ENCODE measurements at regions not wholly inside any gene's neighbourhood (a gene's known extent, or its start where the extent isn't known, plus 50 kb on each side); places are given as distances from the start of the nearest gene placed in this dataset.

DNA sequence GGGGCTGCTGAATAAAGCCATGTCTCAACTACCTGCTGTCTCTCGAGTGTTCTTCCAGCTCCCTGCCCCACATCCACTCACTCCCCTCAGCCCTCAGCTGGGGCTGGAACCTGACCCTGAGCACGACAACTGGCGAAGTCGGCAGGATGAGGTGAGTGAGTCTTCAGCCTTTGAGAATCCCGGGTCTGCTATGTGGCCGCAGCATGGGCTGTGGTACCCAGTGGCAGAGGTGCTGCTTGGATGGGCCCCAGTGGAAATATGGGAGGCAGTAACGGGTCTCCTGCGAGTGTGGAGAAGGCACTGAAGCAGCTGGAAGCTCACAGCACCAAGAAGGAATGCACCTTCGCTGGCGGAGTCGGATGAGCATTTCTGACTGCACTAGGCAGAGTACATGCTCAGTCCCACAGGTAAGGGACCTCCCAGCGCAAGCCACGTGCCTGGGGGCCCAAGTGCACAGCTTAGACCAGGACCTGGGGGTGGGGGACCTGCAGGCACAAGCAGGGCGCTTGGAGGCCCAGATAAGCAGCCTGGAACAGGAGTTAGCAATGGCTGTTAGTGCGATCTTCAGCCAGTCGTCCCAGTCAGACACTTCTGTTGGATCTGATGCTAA lies 95.5 kb upstream of the TMPO start:
- BruUV-seq (replicated peaks), result no TSS peak
- ATAC-seq, result no peak
- WGBS (ENCODE audit: insufficient coverage, insufficient replicate concordance, low lambda C conversion rate, missing lambda C conversion rate), result 46% methylated on average over 16 of the region's 16 CpGs
- ChIA-PET CTCF (interaction anchor here (0.6 kb wide), 1 partner anchor 458 kb away, joined by 4 read pairs; no protein-coding TSS in a partner anchor), RAD21 (ENCODE audit: unreplicated experiment) (no interaction called here), SMC1A (ENCODE audit: uncharacterized antibody, unreplicated experiment) (interaction anchor here (1.3 kb wide), 1 partner anchor 232 kb away, joined by 3 read pairs; no protein-coding TSS in a partner anchor), POLR2A (no interaction called here)
- H4K20me1 ChIP-seq (ENCODE audit: control insufficient read depth, insufficient read depth), result no peaks in the 10 kb centered on the region
- H3K36me3 ChIP-seq (ENCODE audit: control insufficient read depth in 2 of 2, insufficient read depth in 2 of 2, low read length in 1 of 2), result no peaks in the 10 kb centered on the region
- no peak overlapping the region for H3K27ac ChIP-seq (ENCODE audit: control insufficient read depth, insufficient read depth)
- H3K9ac ChIP-seq (ENCODE audit: control insufficient read depth, insufficient read depth, low read length), result no peak overlapping the region
- H3K79me2 ChIP-seq (ENCODE audit: control insufficient read depth, insufficient read depth, low read length), result no peaks in the 10 kb centered on the region
- no peak for FAIRE-seq
- H3K27me3 ChIP-seq (replicated peaks in 1 of 2; ENCODE audit: control insufficient read depth in 2 of 2, insufficient read depth in 2 of 2, low read length in 1 of 2), result no peaks in the 10 kb centered on the region
- in situ Hi-C loops (cut with MboI) (no loop called here), intact Hi-C loops (cut with micrococcal nuclease; ENCODE audit: unreplicated experiment) (loop anchor here (10.0 kb wide), 1 partner anchor 575 kb away; no protein-coding TSS in a partner anchor)
- H3K9me3 ChIP-seq (replicated peaks; ENCODE audit: control insufficient read depth, insufficient read depth, low read length), result no peaks in the 10 kb centered on the region
- H2AFZ ChIP-seq (ENCODE audit: control insufficient read depth, low read depth, low read length), result no peak overlapping the region
- TF ChIP-seq BCL11A (IDR thresholded peaks at IDR 0.05; ENCODE audit: low read depth, low read length) (no peak), YY1 (IDR thresholded peaks at IDR 0.05; ENCODE audit: low read depth, low read length) (no peak), MLLT1 (IDR thresholded peaks at IDR 0.05) (no peak), TCF3 (IDR thresholded peaks at IDR 0.05; ENCODE audit: borderline replicate concordance, insufficient read depth, low read depth, low read length) (no peak), NBN (IDR thresholded peaks at IDR 0.05) (no peak), CEBPB (IDR thresholded peaks at IDR 0.05; ENCODE audit: borderline replicate concordance in 1 of 2, low read depth in 2 of 2, low read length in 2 of 2) (no peak), RB1 (IDR thresholded peaks at IDR 0.05; ENCODE audit: borderline replicate concordance) (no peak), POLR2AphosphoS5 (IDR thresholded peaks at IDR 0.05; ENCODE audit: low read length) (no peak), ATF2 (IDR thresholded peaks at IDR 0.05; ENCODE audit: low read length) (no peak), ETV6 (conservative IDR thresholded peaks at IDR 0.05 in 1 of 2, IDR thresholded peaks at IDR 0.05 in 1 of 2; ENCODE audit: borderline replicate concordance in 1 of 2, low read depth in 1 of 2) (no peak), ZNF217 (IDR thresholded peaks at IDR 0.05) (no peak), NFIC (IDR thresholded peaks at IDR 0.05; ENCODE audit: low read depth, low read length) (no peak), ZNF24 (IDR thresholded peaks at IDR 0.05) (no peak), SMAD5 (IDR thresholded peaks at IDR 0.05; ENCODE audit: low read depth) (no peak)
- TF ChIP-seq, protein P1, sequence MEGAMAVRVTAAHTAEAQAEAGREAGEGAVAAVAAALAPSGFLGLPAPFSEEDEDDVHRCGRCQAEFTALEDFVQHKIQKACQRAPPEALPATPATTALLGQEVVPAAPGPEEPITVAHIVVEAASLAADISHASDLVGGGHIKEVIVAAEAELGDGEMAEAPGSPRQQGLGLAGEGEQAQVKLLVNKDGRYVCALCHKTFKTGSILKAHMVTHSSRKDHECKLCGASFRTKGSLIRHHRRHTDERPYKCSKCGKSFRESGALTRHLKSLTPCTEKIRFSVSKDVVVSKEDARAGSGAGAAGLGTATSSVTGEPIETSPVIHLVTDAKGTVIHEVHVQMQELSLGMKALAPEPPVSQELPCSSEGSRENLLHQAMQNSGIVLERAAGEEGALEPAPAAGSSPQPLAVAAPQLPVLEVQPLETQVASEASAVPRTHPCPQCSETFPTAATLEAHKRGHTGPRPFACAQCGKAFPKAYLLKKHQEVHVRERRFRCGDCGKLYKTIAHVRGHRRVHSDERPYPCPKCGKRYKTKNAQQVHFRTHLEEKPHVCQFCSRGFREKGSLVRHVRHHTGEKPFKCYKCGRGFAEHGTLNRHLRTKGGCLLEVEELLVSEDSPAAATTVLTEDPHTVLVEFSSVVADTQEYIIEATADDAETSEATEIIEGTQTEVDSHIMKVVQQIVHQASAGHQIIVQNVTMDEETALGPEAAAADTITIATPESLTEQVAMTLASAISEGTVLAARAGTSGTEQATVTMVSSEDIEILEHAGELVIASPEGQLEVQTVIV (IDR thresholded peaks at IDR 0.05; ENCODE audit: borderline replicate concordance, partially characterized antibody), result no peak
- TF ChIP-seq, protein P2, sequence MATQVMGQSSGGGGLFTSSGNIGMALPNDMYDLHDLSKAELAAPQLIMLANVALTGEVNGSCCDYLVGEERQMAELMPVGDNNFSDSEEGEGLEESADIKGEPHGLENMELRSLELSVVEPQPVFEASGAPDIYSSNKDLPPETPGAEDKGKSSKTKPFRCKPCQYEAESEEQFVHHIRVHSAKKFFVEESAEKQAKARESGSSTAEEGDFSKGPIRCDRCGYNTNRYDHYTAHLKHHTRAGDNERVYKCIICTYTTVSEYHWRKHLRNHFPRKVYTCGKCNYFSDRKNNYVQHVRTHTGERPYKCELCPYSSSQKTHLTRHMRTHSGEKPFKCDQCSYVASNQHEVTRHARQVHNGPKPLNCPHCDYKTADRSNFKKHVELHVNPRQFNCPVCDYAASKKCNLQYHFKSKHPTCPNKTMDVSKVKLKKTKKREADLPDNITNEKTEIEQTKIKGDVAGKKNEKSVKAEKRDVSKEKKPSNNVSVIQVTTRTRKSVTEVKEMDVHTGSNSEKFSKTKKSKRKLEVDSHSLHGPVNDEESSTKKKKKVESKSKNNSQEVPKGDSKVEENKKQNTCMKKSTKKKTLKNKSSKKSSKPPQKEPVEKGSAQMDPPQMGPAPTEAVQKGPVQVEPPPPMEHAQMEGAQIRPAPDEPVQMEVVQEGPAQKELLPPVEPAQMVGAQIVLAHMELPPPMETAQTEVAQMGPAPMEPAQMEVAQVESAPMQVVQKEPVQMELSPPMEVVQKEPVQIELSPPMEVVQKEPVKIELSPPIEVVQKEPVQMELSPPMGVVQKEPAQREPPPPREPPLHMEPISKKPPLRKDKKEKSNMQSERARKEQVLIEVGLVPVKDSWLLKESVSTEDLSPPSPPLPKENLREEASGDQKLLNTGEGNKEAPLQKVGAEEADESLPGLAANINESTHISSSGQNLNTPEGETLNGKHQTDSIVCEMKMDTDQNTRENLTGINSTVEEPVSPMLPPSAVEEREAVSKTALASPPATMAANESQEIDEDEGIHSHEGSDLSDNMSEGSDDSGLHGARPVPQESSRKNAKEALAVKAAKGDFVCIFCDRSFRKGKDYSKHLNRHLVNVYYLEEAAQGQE (IDR thresholded peaks at IDR 0.05; ENCODE audit: low read depth, low read length), result no peak
- H3K4me2 ChIP-seq (ENCODE audit: control insufficient read depth, insufficient read depth), result no peak overlapping the region
- no peak overlapping the region for H3K4me3 ChIP-seq
- H3K4me1 ChIP-seq (ENCODE audit: control insufficient read depth, insufficient read depth, low read length), result no peaks in the 10 kb centered on the region
- DNase-seq (ENCODE audit: low read depth, low spot score), result no peak
